ENCODE measurements at regions not wholly inside any gene's neighbourhood (a gene's known extent, or its start where the extent isn't known, plus 50 kb on each side); places are given as distances from the start of the nearest gene placed in this dataset.

DNA sequence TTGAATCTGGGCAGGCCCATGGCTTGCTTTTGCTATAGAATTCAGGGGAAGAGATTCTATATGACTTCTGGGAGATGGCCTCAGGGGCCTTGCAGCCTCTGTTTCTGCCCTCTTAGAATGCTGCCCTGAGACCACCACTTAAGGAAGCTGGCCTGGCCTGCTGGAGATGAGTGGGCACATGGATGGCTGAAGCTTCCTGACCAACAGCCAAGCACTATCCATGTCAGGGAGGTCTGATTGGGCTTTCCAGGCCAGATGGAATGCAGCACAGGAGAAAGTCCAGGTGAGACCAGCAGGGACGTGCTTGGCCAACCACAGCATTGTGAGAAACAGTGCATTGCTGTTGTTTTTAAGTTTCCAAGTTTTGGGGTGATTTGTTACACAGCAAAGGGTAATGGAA lies 308.1 kb downstream of the PTPRU start:
- Histone ChIP-seq H3K27me3 (ENCODE audit: insufficient read depth, insufficient read length) (no peaks in the 10 kb centered on the region), H3K4me3 (ENCODE audit: insufficient read length, low read depth) (no peak overlapping the region), H3K9ac (ENCODE audit: insufficient read length, low read depth) (no peak overlapping the region), H3K9me3 (ENCODE audit: insufficient read depth, low read length) (no peaks in the 10 kb centered on the region), H3K4me1 (ENCODE audit: insufficient read depth, insufficient read length) (no peaks in the 10 kb centered on the region), H3K36me3 (ENCODE audit: insufficient read depth, insufficient read length, low read length) (no peaks in the 10 kb centered on the region)
- no peak for DNase-seq (ENCODE audit: low read depth, low spot score)
- TF ChIP-seq YY1 (IDR thresholded peaks at IDR 0.05; ENCODE audit: insufficient read depth, insufficient read length) (no peak), SUZ12 (IDR thresholded peaks at IDR 0.05; ENCODE audit: extremely low read depth, insufficient read depth, insufficient read length) (no peak), ZNF274 (IDR thresholded peaks at IDR 0.05; ENCODE audit: low read depth, low read length) (no peak)

DNA sequence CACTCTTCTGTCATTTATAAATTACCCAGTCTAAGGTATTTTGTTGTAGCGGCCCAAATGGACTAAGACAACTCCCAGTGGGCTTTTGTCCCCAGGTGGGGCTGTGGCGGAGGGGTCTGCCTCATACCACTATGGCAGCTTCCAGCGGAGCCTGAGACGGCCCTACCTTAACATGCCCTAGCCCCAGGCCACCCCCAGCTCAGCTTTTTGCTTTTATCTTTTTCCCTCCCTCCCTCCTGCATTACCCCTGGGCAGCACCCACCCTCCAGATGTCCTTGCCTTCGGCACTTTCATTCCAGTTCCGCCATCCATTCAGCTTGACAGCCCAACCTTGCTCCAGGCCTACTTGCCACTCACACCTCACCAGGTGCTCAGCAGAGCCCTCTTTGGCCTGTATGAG lies 307.3 kb downstream of the PTPRU start:
- Histone ChIP-seq H3K9ac (ENCODE audit: insufficient read length, low read depth) (no peak overlapping the region), H3K27me3 (ENCODE audit: insufficient read depth, insufficient read length) (no peaks in the 10 kb centered on the region), H3K9me3 (ENCODE audit: insufficient read depth, low read length) (no peaks in the 10 kb centered on the region), H3K36me3 (ENCODE audit: insufficient read depth, insufficient read length, low read length) (no peaks in the 10 kb centered on the region), H3K4me3 (ENCODE audit: insufficient read length, low read depth) (no peak overlapping the region), H3K4me1 (ENCODE audit: insufficient read depth, insufficient read length) (no peaks in the 10 kb centered on the region)
- TF ChIP-seq YY1 (IDR thresholded peaks at IDR 0.05; ENCODE audit: insufficient read depth, insufficient read length) = no peak
- no peak for TF ChIP-seq SUZ12 (IDR thresholded peaks at IDR 0.05; ENCODE audit: extremely low read depth, insufficient read depth, insufficient read length)
- TF ChIP-seq ZNF274 (IDR thresholded peaks at IDR 0.05; ENCODE audit: low read depth, low read length) = no peak
- DNase-seq (ENCODE audit: low read depth, low spot score) = no peak

DNA sequence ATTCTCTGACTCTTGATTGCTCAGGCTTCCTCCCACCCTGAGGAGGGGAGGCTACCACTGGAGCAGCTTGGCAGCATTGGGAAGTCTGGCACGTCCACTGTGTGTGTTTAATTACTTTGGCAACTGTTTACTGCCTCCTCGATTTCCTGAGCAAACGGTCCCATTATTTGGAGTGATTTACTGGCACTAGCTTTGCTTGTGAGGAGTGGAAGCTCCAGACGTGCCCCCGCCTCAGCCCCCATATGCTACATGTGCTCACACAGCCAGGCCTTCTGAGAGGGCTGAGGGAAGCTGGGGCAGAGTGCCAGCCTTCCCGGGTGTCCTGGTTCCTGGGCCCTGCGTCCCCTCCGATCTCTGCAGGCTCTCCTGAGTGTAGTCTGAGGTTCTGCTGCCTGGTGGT lies 306.2 kb downstream of the PTPRU start:
- TF ChIP-seq ZNF274 (IDR thresholded peaks at IDR 0.05; ENCODE audit: low read depth, low read length) (no peak), SUZ12 (IDR thresholded peaks at IDR 0.05; ENCODE audit: extremely low read depth, insufficient read depth, insufficient read length) (no peak), YY1 (IDR thresholded peaks at IDR 0.05; ENCODE audit: insufficient read depth, insufficient read length) (no peak)
- H3K36me3 ChIP-seq (ENCODE audit: insufficient read depth, insufficient read length, low read length) = no peaks in the 10 kb centered on the region
- no peak overlapping the region for H3K4me3 ChIP-seq (ENCODE audit: insufficient read length, low read depth)
- no peaks in the 10 kb centered on the region for H3K4me1 ChIP-seq (ENCODE audit: insufficient read depth, insufficient read length)
- DNase-seq (ENCODE audit: low read depth, low spot score) = no peak
- H3K9me3 ChIP-seq (ENCODE audit: insufficient read depth, low read length) = no peaks in the 10 kb centered on the region
- peaks cover 3% of the 10 kb centered on the region for H3K27me3 ChIP-seq (ENCODE audit: insufficient read depth, insufficient read length)
- H3K9ac ChIP-seq (ENCODE audit: insufficient read length, low read depth) = no peak overlapping the region

DNA sequence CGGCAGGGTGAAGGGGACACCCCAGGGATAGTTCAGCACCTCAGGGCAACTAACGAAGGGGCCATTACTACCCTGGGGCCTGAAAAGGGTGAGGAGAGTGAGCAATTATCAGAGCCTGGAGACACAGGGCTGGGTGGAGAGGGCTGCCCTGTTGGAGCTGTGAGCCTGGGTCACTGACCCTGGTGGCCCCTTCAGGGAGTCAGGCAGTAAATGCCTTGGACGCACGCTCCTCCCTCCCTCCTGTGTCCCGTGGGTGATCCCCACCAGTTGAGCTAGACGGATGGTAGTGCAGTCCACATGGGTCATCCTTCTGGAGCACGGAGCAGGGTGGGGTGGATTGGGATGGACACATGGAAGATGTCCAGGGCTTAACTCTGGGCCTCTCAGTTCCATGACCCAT lies 305.3 kb downstream of the PTPRU start:
- TF ChIP-seq YY1 (IDR thresholded peaks at IDR 0.05; ENCODE audit: insufficient read depth, insufficient read length) (no peak), ZNF274 (IDR thresholded peaks at IDR 0.05; ENCODE audit: low read depth, low read length) (no peak), SUZ12 (IDR thresholded peaks at IDR 0.05; ENCODE audit: extremely low read depth, insufficient read depth, insufficient read length) (no peak)

DNA sequence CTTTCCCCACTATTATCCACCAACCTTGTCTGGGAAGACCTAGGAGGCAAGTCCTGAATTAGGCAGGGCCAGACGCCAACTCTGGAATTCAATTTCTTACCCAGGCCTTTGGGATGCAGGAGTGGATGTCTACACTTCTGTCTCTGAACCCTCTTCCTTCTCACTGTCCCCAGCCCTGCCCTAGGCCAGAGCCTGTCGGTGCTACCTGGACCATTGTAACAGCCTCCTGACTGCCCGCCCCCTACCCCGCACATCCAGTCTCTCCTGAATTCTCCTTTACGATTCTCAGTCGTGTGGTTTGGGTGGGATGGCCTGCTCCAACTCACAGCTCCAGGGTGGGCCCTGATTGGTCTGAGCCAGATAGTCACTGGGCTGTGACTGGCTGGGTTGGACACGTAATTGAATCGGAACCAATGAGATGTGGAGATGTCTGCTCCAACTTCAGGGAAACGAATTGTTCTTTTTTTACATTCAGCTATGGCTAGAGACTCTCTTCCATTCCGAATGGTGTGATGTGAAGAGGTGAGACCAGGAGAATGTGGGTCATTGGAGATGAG lies 304.6 kb downstream of the PTPRU start:
- TF ChIP-seq SUZ12 (IDR thresholded peaks at IDR 0.05; ENCODE audit: extremely low read depth, insufficient read depth, insufficient read length) (no peak), YY1 (IDR thresholded peaks at IDR 0.05; ENCODE audit: insufficient read depth, insufficient read length) (no peak), ZNF274 (IDR thresholded peaks at IDR 0.05; ENCODE audit: low read depth, low read length) (no peak)
- H3K36me3 ChIP-seq (ENCODE audit: insufficient read depth, insufficient read length, low read length) = no peaks in the 10 kb centered on the region
- no peak overlapping the region for H3K9ac ChIP-seq (ENCODE audit: insufficient read length, low read depth)
- H3K4me3 ChIP-seq (ENCODE audit: insufficient read length, low read depth) = no peak overlapping the region
- DNase-seq (ENCODE audit: low read depth, low spot score) = no peak
- no peaks in the 10 kb centered on the region for H3K9me3 ChIP-seq (ENCODE audit: insufficient read depth, low read length)
- H3K27me3 ChIP-seq (ENCODE audit: insufficient read depth, insufficient read length) = peaks cover 3% of the 10 kb centered on the region
- no peaks in the 10 kb centered on the region for H3K4me1 ChIP-seq (ENCODE audit: insufficient read depth, insufficient read length)

More for the DNA sequence above, 305.3 kb downstream of the PTPRU start:
- Histone ChIP-seq H3K4me1 (ENCODE audit: insufficient read depth, insufficient read length) (no peaks in the 10 kb centered on the region), H3K4me3 (ENCODE audit: insufficient read length, low read depth) (no peak overlapping the region), H3K9me3 (ENCODE audit: insufficient read depth, low read length) (no peaks in the 10 kb centered on the region), H3K36me3 (ENCODE audit: insufficient read depth, insufficient read length, low read length) (no peaks in the 10 kb centered on the region), H3K27me3 (ENCODE audit: insufficient read depth, insufficient read length) (peaks cover 3% of the 10 kb centered on the region), H3K9ac (ENCODE audit: insufficient read length, low read depth) (no peak overlapping the region)
- DNase-seq (ENCODE audit: low read depth, low spot score) = no peak

DNA sequence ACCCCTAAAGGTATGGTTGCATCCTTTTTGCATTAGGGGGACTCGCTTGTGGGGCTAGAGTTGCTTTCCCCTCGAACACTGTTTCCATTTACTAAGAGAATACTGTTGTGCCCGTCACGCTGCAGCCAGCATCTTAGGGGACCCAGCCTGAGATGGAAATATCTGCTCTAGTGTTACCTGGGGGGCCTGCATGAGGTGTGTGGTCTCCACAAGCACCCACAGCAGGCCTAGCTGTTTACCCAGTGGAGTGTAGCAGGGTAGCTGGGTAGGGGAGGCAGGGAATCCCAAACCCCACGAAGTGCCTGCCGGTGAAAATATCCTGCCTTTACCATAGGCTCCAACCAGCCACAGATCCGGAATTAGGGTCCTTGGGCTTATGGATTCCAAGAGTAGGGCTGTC lies 303.6 kb downstream of the PTPRU start:
- TF ChIP-seq SUZ12 (IDR thresholded peaks at IDR 0.05; ENCODE audit: extremely low read depth, insufficient read depth, insufficient read length) (no peak), YY1 (IDR thresholded peaks at IDR 0.05; ENCODE audit: insufficient read depth, insufficient read length) (no peak), ZNF274 (IDR thresholded peaks at IDR 0.05; ENCODE audit: low read depth, low read length) (no peak)
- Histone ChIP-seq H3K9me3 (ENCODE audit: insufficient read depth, low read length) (no peaks in the 10 kb centered on the region), H3K4me1 (ENCODE audit: insufficient read depth, insufficient read length) (no peaks in the 10 kb centered on the region), H3K4me3 (ENCODE audit: insufficient read length, low read depth) (no peak overlapping the region), H3K27me3 (ENCODE audit: insufficient read depth, insufficient read length) (peaks cover 3% of the 10 kb centered on the region), H3K9ac (ENCODE audit: insufficient read length, low read depth) (no peak overlapping the region), H3K36me3 (ENCODE audit: insufficient read depth, insufficient read length, low read length) (no peaks in the 10 kb centered on the region)
- DNase-seq (ENCODE audit: low read depth, low spot score) = no peak

DNA sequence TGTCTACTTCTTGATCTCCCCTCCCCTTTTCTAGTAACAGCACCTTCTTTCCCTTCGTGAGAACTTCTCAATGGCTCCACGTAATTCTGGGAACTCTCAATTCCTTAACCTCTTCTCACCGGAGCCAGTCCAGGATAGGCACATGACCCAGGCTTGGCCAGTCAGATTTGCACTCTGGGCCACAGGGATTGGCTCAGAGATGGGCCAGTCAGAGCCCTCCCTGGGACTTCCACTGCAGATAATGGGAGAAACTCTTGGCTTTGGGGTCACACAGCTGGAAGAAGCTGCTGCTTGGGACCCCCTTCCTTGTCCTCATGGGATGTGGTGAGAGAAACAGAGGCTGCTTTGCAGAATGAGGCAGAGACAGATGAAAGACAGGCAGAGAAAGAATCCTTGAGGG lies 302.3 kb downstream of the PTPRU start:
- DNase-seq (ENCODE audit: low read depth, low spot score) = no peak
- H3K4me1 ChIP-seq (ENCODE audit: insufficient read depth, insufficient read length) = no peaks in the 10 kb centered on the region

More for the DNA sequence above, 302.3 kb downstream of the PTPRU start:
- H3K27me3 ChIP-seq (ENCODE audit: insufficient read depth, insufficient read length) = peaks cover 3% of the 10 kb centered on the region
- H3K9ac ChIP-seq (ENCODE audit: insufficient read length, low read depth) = no peak overlapping the region
- no peaks in the 10 kb centered on the region for H3K36me3 ChIP-seq (ENCODE audit: insufficient read depth, insufficient read length, low read length)
- no peak overlapping the region for H3K4me3 ChIP-seq (ENCODE audit: insufficient read length, low read depth)
- no peak for TF ChIP-seq SUZ12 (IDR thresholded peaks at IDR 0.05; ENCODE audit: extremely low read depth, insufficient read depth, insufficient read length)
- no peak for TF ChIP-seq ZNF274 (IDR thresholded peaks at IDR 0.05; ENCODE audit: low read depth, low read length)
- no peaks in the 10 kb centered on the region for H3K9me3 ChIP-seq (ENCODE audit: insufficient read depth, low read length)

Measured in NT2/D1 (cell line).